Fibroblast of lung (primary cell): ENCODE measurements at regions not wholly inside any gene's neighbourhood (a gene's known extent, or its start where the extent isn't known, plus 50 kb on each side); places are given as distances from the start of the nearest gene placed in this dataset.
"Not testable (repeated sequence)": the region's sequence is repeated elsewhere in the genome, so short reads cannot be mapped to it uniquely, and the experiment has no call there.

ENCODE experiments used
- DNase-seq, 2 donors: peaks; one replicate each; pipeline versions ENCODE4 v3.0.0 to v3.0.0-alpha.2; 2010; ENCODE audit warnings: low read depth in 2 of 2
- H2AFZ ChIP-seq: 2 replicates; pipeline ENCODE4 v1.5.1; 2012; ENCODE audit warnings: low read length, control low read depth, inconsistent platforms
- H3K27ac ChIP-seq: 2 replicates; pipeline ENCODE4 v1.5.1; 2011; ENCODE audit warnings: low read length, control low read depth; ENCODE audit not compliant: insufficient read depth
- H3K27me3 ChIP-seq: 2 replicates; pipeline ENCODE4 v1.5.1; 2011; ENCODE audit warnings: mild to moderate bottlenecking, low read length; ENCODE audit not compliant: control insufficient read depth, insufficient read depth
- H3K36me3 ChIP-seq: 2 replicates; pipeline ENCODE4 v1.5.1; 2011; ENCODE audit warnings: low read length; ENCODE audit not compliant: control insufficient read depth, insufficient read depth
- H3K4me1 ChIP-seq: 2 replicates; pipeline ENCODE4 v1.5.1; 2011; ENCODE audit warnings: low read length; ENCODE audit not compliant: control insufficient read depth, insufficient read depth; ENCODE audit errors: extremely low read depth
- H3K4me2 ChIP-seq: 2 replicates; pipeline ENCODE4 v1.5.1; 2011; ENCODE audit warnings: low read length, control low read depth; ENCODE audit not compliant: insufficient read depth; ENCODE audit errors: extremely low read depth
- H3K4me3 ChIP-seq, 4 experiments: fragments of 200-600 bp in 1 of 4; sonication (generic) in 1 of 4; replicated peaks in 1 of 4; 2 replicates each; pipeline ENCODE4 v1.5.1; 2011 to 2016; ENCODE audit warnings: low read length in 4 of 4, low read depth in 3 of 4, mild to moderate bottlenecking in 3 of 4, control low read depth in 2 of 4, inconsistent platforms in 1 of 4, mixed read lengths in 1 of 4; ENCODE audit not compliant: insufficient read depth in 1 of 4; ENCODE audit errors: control extremely low read depth in 1 of 4
- H3K79me2 ChIP-seq: 2 replicates; pipeline ENCODE4 v1.5.1; 2012; ENCODE audit warnings: mild to moderate bottlenecking, low read length, inconsistent platforms; ENCODE audit not compliant: control insufficient read depth, insufficient read depth
- H3K9ac ChIP-seq: 2 replicates; pipeline ENCODE4 v1.5.1; 2011; ENCODE audit warnings: mild to moderate bottlenecking, low read length, control low read depth; ENCODE audit not compliant: insufficient read depth
- H3K9me3 ChIP-seq: 2 replicates; pipeline ENCODE4 v1.5.1; 2012; ENCODE audit warnings: low read depth, low read length; ENCODE audit not compliant: control insufficient read depth, insufficient read depth
- H4K20me1 ChIP-seq: 2 replicates; pipeline ENCODE4 v1.5.1; 2011; ENCODE audit warnings: low read length; ENCODE audit not compliant: control insufficient read depth, insufficient read depth; ENCODE audit errors: extremely low read depth
- CTCF ChIP-seq, 2 donors: IDR thresholded peaks in 1 of 2; conservative IDR thresholded peaks in 1 of 2; 1 replicate in 1 of 2; 2 replicates in 1 of 2; pipeline ENCODE4 v1.5.1; 2011 to 2012; ENCODE audit warnings: low read length in 2 of 2, control low read depth in 1 of 2, inconsistent platforms in 1 of 2, low read depth in 1 of 2, mild to moderate bottlenecking in 1 of 2
- EZH2 ChIP-seq: IDR thresholded peaks from 2 replicates; pipeline ENCODE4 v1.5.1; 2012; ENCODE audit warnings: low read length, control low read depth, mild to moderate bottlenecking; ENCODE audit errors: missing control alignments

GRCh38 chr5:148751025-148751424 is 75.4 kb upstream of the ADRB2 start:
- Histone ChIP-seq H3K27me3 (no peaks in the 10 kb centered on the region), H3K79me2 (no peaks in the 10 kb centered on the region), H2AFZ (no peak overlapping the region), H3K4me3 (no peak overlapping the region), H3K9me3 (no peaks in the 10 kb centered on the region), H4K20me1 (no peaks in the 10 kb centered on the region), H3K27ac (no peak overlapping the region), H3K36me3 (no peaks in the 10 kb centered on the region), H3K9ac (no peak overlapping the region), H3K4me1 (no peaks in the 10 kb centered on the region), H3K4me2 (no peak overlapping the region)
- DNase-seq, result no peak
- TF ChIP-seq CTCF (conservative IDR thresholded peaks at IDR 0.05 in 1 of 2, IDR thresholded peaks at IDR 0.05 in 1 of 2; ENCODE audit: low read depth in 1 of 2, low read length in 2 of 2) (no peak), EZH2 (no peak)

- H4K20me1 ChIP-seq, H3K27me3 ChIP-seq, H2AFZ ChIP-seq, H3K4me2 ChIP-seq, H3K27ac ChIP-seq, H3K9me3 ChIP-seq, H3K4me1 ChIP-seq, H3K9ac ChIP-seq, H3K36me3 ChIP-seq, H3K4me3 ChIP-seq, H3K79me2 ChIP-seq, DNase-seq: not testable (repeated sequence)
Measured at GRCh38 chr5:148752375-148752774, 74.0 kb upstream of the ADRB2 start.

- Histone ChIP-seq H3K4me2 (no peak overlapping the region), H3K36me3 (no peaks in the 10 kb centered on the region), H4K20me1 (no peaks in the 10 kb centered on the region), H3K4me3 (no peak overlapping the region), H3K4me1 (no peaks in the 10 kb centered on the region), H3K27me3 (no peaks in the 10 kb centered on the region), H3K27ac (no peak overlapping the region), H2AFZ (no peak overlapping the region), H3K9me3 (no peaks in the 10 kb centered on the region), H3K9ac (no peak overlapping the region), H3K79me2 (no peaks in the 10 kb centered on the region)
- TF ChIP-seq EZH2 (no peak), CTCF (conservative IDR thresholded peaks at IDR 0.05 in 1 of 2, IDR thresholded peaks at IDR 0.05 in 1 of 2; ENCODE audit: low read depth in 1 of 2, low read length in 2 of 2) (no peak)
- DNase-seq, result no peak
Measured at GRCh38 chr5:148759101-148759500, 67.3 kb upstream of the ADRB2 start.
